ENCODE measurements at regions not wholly inside any gene's neighbourhood (a gene's known extent, or its start where the extent isn't known, plus 50 kb on each side); places are given as distances from the start of the nearest gene placed in this dataset.

DNA sequence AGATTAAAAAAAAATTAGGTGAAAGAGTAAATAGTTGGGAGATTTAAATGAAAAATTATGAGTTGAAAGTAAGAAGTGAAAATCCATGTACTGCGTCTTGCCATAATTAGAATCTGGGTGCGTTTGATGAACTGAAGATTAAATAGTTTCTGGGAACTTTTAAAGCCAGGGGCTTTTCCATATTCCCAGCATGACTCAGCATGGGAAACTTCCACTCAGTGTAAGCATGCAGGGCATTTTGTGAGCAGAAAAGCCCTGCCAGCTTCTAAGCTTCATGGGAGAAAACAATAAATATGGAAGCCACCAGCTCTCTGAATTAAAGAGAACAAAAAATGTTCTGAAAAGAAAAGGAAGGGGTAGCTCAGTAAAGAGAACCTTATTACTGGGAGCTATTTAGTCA lies 62.0 kb upstream of the EDNRB start:
- no peak overlapping the region for H3K4me3 ChIP-seq (ENCODE audit: low read depth, low read length)
- no peak for DNase-seq (ENCODE audit: low read depth)
- TF ChIP-seq CTCF (IDR thresholded peaks at IDR 0.05; ENCODE audit: control insufficient read depth, extremely low read depth, insufficient read depth): no peak

GRCh38 chr13:77979721-77980385 lies 61.2 kb upstream of the EDNRB start:
- no peak for DNase-seq (ENCODE audit: low read depth)
- no peak for TF ChIP-seq CTCF (IDR thresholded peaks at IDR 0.05; ENCODE audit: control insufficient read depth, extremely low read depth, insufficient read depth)
- no peak overlapping the region for H3K4me3 ChIP-seq (ENCODE audit: low read depth, low read length)

GRCh38 chr13:77975358-77976042 lies 56.9 kb upstream of the EDNRB start:
- no peak for DNase-seq (ENCODE audit: low read depth)
- TF ChIP-seq CTCF (IDR thresholded peaks at IDR 0.05; ENCODE audit: control insufficient read depth, extremely low read depth, insufficient read depth): no peak
- no peak overlapping the region for H3K4me3 ChIP-seq (ENCODE audit: low read depth, low read length)

- DNase-seq (ENCODE audit: low read depth): no peak
- no peak for TF ChIP-seq CTCF (IDR thresholded peaks at IDR 0.05; ENCODE audit: control insufficient read depth, extremely low read depth, insufficient read depth)
- no peak overlapping the region for H3K4me3 ChIP-seq (ENCODE audit: low read depth, low read length)
Measured at GRCh38 chr13:77969299-77969698, 50.7 kb upstream of the EDNRB start.

Measured in LNCaP clone FGC (cell line).